Kasumi-1 (cell line): ENCODE measurements at regions not wholly inside any gene's neighbourhood (a gene's known extent, or its start where the extent isn't known, plus 50 kb on each side); places are given as distances from the start of the nearest gene placed in this dataset.

Experiments used
- DNase-seq, 2 experiments: peaks; one replicate each; lab custom pipeline; 2025; lab: John Stamatoyannopoulos, UW

DNA sequence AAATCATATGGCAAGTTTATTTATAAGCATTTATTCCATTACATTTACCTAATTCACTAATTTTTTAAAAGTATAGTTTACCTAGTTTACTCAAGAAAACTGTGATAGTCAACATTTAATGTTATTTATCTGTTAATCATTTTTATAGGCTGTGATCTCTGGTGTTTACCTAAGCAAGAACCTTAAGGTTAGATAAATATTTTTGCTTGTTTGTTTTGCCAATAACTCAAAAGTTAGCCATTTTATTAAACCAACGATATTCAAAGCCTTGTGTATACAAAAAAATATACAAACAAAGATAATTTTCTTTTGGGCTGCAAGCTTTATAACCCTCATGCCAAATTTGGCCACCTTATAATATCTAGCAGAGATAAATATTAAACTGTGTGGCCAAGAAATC lies 157.3 kb downstream of the SLCO1B3 start:
- DNase-seq: no peak

DNA sequence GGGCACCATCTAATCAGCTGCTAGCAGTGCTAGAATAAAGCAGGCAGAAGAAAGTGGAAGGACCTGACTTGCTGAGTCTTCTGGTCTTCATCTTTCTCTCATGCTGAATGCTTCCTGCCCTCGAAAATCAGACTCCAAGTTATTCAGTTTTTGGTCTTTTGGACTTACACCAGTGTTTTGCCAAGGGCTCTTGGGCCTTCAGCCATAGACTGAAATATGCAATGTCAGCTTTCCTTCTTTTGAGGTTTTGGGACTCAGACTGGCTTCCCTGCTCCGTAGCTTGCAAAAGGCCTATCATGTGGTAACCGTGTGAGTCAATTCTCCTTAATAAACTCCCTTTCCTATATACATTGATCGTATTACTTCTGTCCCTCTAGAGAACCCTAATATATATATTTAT lies 159.3 kb downstream of the SLCO1B3 start:
- no peak for DNase-seq

DNA sequence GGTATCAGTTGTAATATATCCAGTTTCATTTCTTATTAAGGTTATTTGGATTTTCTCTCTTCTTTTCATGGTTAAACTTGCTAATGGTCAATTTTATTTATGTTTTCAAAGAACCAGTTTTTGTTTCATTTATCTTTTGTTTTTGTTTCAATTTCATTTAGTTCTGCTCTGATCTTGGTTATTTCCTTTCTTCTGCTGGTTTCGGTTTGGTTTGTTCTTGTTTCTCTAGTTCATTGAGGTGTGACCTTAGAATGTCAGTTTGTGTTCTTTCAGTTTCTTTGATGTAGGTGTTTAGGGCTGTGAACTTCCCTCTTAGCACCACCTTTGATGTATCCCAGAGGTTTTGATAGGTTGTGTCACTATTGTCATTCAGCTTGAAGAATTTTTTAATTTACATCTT lies 145.6 kb upstream of the SLCO1B1 start:
- no peak for DNase-seq

DNA sequence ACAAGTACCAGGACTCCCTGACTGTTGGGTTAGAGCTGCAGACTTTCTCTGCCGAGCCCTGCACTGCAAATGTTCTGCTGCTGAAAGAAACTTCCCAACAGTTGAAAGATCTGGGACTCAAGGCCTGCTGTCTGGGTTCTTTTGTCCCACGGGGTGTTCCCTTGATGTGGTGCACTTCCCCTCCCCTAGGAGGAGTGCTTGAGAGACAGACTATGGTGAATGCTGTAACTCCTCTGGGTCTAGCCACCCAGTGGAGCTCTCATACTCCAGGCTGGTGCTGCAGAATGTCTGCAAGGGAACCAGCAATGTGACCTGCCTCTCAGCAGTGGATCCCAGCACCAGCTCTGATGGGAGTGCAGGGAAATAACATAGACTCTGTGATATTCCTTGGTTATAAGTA lies 129.2 kb upstream of the SLCO1B1 start:
- DNase-seq: no peak

DNA sequence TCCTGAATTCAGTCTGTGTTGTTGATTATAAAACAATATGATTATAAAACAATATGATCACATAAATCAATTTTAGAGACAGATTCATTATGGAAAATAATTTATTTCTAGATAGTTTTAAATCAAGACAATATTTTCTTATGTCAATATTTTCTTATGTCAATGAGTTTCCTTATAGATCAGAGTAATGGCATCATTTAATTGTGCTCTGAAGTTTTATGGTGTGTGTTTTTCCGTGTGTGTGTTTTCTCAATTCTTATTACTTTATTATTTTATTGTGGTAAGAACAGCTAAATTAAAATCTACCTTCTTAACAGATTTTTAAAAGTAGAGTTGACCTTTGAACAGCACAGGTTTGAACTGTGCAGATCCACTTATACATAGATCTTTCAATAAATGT lies 105.3 kb upstream of the SLCO1B1 start:
- no peak for DNase-seq

DNA sequence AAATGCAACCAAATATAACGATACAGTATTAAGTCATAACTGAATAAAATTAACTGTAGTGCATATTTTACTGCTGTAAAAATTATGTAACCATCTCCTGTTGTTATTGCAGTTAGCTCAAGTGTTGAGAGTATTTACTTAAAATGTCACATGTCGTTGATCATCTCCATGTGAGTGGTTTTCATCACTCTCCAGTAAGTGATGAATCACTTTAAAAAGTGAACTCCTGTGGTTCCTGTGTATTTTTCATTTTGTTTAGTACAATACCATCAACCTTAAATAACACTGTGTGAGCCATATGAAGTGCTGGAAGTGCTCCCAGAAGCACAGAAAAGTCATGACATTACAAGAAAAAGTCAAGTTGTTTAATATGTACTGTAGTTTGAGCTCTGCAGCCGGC lies 104.7 kb upstream of the SLCO1B1 start:
- no peak for DNase-seq

DNA sequence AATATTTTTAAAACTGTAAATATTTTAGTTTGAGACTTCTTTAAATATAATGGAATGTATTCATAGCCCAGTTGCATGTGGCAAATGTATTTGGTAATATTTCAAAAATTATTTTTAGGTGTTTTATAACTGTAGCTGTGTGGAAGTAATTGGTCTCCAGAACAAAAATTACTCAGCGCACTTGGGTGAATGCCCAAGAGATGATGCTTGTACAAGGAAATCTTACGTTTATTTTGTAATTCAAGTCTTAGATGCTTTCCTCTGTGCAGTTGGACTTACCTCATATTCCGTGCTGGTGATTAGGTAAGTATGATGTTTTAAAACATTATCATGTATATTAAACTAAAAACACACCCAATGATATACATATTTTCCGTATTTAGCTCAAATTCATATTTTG lies 76.7 kb upstream of the SLCO1B1 start:
- DNase-seq: no peak

DNA sequence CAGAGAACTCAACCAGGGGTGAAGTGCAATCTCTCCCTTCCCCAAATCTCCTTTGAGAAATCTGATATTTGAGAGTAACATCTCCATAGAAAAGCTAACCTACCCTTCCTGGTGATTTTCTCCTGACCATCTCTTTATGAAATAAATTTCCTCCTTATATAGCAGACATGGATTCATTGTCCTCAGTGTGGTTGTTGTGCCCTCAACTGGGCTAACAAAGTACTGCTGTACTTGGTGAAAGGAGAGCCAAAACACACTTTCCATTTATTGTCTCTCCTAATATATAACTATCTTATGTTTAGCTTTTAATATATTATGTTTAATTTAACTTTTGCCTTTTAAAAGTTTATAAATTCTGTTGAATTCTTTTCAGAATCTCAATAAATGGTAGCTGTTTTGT lies 65.1 kb upstream of the SLCO1B1 start:
- DNase-seq: peak; percentile 32 to 52

DNA sequence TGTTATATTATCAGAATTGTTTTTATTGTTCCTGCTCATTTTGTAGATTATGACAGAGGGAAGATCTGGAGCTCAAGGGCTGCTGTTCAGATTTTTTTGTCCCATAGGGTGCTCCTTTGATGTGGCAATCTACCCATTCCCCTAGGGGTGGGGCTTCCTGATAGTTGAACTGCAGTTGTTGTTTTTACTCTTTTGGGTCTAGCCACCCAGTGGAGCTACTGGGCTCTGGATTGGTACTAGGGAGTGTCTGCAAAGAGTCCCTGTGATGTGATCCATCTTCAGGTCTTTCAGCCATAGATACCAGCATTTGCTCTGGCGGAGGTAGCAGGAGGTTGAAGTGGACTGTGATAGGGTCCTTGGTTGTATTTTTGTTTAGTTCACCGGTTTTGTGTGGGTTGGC lies 57.9 kb upstream of the SLCO1B1 start:
- DNase-seq: no peak

DNA sequence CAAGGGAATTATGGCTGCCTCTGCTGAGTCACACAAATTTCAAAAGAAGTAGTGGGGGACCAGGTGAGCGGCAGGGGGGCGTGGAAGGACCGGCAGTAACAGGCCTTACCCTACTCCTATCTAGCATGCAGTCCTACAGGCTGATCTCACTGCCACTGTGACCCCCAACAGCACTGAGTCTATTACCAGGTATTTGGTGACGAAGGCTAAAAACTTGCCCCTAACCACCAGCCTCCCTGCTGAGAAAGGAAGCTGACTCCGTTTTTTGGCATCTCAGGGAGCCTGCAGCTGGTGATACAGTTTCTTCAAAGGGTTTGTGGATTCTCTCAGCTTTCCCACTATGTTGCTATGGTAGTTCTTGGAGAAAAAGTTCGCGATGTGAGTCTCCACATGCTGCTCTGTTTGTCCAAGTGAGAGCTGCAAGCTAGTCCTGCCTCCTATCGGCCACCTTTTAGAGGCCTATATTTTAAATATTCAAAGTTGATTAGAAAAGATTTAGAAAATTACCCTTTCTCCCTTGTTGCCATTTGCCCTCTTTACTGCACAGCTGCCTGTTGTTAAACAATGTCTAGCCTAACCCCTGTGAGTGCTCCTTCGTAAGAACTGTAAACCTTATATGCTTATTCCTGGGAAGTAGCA lies 57.1 kb upstream of the SLCO1B1 start:
- no peak for DNase-seq
